Sigmoid colon (tissue), 3 donors: ENCODE measurements at regions not wholly inside any gene's neighbourhood (a gene's known extent, or its start where the extent isn't known, plus 50 kb on each side); places are given as distances from the start of the nearest gene placed in this dataset.

Experiments
- CTCF ChIP-seq, 4 experiments: fragments of 450-650 bp in 3 of 4; fragments of 200-600 bp in 1 of 4; IDR thresholded peaks; one replicate each; pipeline ENCODE4 v1.5.1; 2016 to 2019; ENCODE audit warnings: antibody characterized with exemption in 4 of 4, mild to moderate bottlenecking in 3 of 4, moderate library complexity in 2 of 4
- POLR2A ChIP-seq, 2 donors: fragments of 450-650 bp; IDR thresholded peaks; one replicate each; pipeline ENCODE4 v1.6.1; 2016; ENCODE audit warnings: antibody characterized with exemption in 2 of 2, mild to moderate bottlenecking in 2 of 2, moderate library complexity in 2 of 2

DNA sequence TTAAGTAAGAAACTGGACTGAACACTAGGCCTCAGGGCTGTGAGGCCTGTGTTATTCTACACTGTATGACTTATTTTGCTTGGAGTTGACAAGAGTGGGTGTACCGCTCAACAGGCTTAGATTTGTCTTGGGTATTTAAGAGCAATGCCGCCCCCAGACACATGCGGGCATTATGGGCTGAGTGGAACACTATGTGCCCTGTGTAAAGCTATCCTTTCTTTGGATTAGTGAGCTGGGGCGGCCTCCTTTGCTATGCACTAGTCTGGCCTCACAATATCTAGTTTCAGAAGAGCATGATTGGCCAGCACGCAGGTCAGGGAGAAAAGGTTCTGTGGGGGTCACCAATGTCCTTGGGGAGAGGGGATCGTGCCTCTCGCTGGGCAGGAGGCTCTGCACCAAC, 206.3 kb upstream of the GDNF start:
- TF ChIP-seq CTCF (IDR thresholded peaks at IDR 0.05), result no peak
- TF ChIP-seq POLR2A (IDR thresholded peaks at IDR 0.05), result no peak
